Activated naive CD8-positive, alpha-beta T cell (primary cell): ENCODE measurements at regions not wholly inside any gene's neighbourhood (a gene's known extent, or its start where the extent isn't known, plus 50 kb on each side); places are given as distances from the start of the nearest gene placed in this dataset.
"Not testable (repeated sequence)": the region's sequence is repeated elsewhere in the genome, so short reads cannot be mapped to it uniquely, and the experiment has no call there.

Experiments
- H3K27ac Mint-ChIP-seq: one replicate; pipeline ENCODE4 v1.8.0; 2021; ENCODE audit warnings: mixed read lengths
- H3K27me3 Mint-ChIP-seq: one replicate; pipeline ENCODE4 v1.8.0; 2021; ENCODE audit warnings: mixed read lengths
- H3K36me3 Mint-ChIP-seq: one replicate; pipeline ENCODE4 v1.8.0; 2021; ENCODE audit warnings: mixed read lengths
- H3K4me1 Mint-ChIP-seq: one replicate; pipeline ENCODE4 v1.8.0; 2021; ENCODE audit warnings: low read depth, mixed read lengths
- H3K4me3 Mint-ChIP-seq: one replicate; pipeline ENCODE4 v1.8.0; 2021; ENCODE audit warnings: mild to moderate bottlenecking, mixed read lengths
- H3K9me3 Mint-ChIP-seq: one replicate; pipeline ENCODE4 v1.8.0; 2021; ENCODE audit warnings: low read depth, mixed read lengths

DNA sequence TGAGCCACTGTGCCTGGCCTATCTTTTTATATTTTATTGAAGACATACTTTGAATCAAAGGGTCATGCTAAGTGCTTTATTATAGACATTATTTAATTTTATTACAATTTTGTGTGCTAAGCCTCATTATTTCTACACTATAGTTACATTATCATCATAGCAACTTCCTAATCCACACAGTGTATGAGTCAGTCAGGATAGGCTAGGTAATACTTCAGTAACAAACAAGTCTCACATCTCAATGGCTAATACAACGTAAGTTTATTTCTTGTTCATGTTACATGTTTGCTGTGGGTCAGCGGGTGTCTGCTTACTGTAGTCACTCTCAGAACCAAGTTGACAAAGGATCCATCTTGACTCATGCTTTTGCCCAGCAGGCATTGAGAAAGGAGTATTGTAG lies 292.6 kb upstream of the TGFBR2 start:
- Mint-ChIP-seq H3K4me3 (no peak overlapping the region), H3K9me3 (no peaks in the 10 kb centered on the region), H3K4me1 (peaks cover 17% of the 10 kb centered on the region), H3K27me3 (no peaks in the 10 kb centered on the region), H3K36me3 (no peaks in the 10 kb centered on the region), H3K27ac (no peak overlapping the region)

DNA sequence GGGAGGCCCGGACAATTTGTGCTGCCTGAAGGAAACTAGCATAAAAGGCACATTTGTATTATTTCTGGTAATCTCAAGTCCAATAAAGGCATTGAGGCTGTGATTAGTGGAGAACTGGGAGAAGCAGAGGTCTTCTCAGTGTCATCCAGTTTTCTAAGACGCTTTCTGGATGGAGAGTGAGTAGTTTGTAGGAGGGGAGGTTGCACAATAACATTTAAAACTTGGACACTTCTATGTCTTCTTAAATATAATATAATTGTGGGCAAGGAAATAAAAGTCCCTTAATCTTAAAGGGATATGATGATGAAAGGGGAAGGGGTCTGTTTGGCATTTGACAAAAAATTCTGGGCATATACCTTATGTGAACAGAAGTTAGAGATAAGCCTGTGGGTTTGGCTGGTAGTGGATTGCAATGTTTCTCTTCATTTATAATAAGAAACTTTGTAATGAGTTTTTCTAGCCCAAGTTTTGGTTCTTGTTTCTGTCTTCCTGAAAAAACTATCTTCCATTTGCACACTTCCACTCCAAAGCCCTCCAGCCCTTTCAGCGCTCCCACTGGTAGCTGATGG lies 291.6 kb upstream of the TGFBR2 start:
- H3K9me3 Mint-ChIP-seq, result no peaks in the 10 kb centered on the region
- no peaks in the 10 kb centered on the region for H3K36me3 Mint-ChIP-seq
- H3K4me3 Mint-ChIP-seq, result no peak overlapping the region
- H3K4me1 Mint-ChIP-seq, result peaks cover 23% of the 10 kb centered on the region
- H3K27me3 Mint-ChIP-seq, result no peaks in the 10 kb centered on the region
- no peak overlapping the region for H3K27ac Mint-ChIP-seq

DNA sequence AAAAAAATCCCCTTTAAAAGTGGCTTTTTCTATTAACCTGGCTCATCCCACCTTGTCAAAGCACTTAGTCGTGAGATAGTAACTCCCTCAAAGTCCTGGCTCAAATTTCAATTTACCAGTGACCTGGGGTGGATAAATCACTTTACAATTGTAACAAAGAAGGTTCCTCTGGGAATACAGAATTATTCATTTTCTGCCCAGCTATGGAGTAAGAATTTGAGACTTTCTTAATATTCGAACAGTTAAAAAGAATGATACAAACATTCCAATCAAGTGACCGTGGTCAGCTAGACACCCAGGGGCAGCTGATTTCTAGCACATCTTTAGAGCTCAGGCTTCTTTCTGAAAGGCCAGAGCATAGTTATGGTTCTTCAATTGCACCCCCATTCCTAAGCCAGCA lies 291.0 kb upstream of the TGFBR2 start:
- Mint-ChIP-seq H3K36me3 (no peaks in the 10 kb centered on the region), H3K4me1 (peaks cover 26% of the 10 kb centered on the region), H3K27ac (no peak overlapping the region), H3K27me3 (no peaks in the 10 kb centered on the region), H3K9me3 (no peaks in the 10 kb centered on the region), H3K4me3 (no peak overlapping the region)

DNA sequence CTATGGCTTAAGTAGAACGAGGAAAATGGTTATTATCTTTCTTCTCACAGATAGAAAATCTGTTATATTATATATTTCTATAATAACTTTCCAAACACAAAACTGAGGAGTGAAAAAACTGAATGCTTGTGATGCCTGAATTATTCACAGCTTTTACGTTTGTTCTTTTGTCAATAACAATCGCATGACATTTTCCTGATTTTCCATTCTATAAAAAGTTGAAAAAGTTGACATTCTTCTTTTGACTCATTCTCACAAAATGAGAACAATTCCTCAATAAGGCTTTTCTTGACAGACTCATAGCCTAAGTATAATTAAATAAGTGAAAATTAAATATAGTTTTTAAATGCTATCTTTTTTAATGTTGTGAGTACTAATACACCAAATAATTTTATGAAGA lies 288.8 kb upstream of the TGFBR2 start:
- Mint-ChIP-seq H3K27ac (no peak overlapping the region), H3K4me3 (no peak overlapping the region), H3K27me3 (no peaks in the 10 kb centered on the region), H3K36me3 (peaks cover 3% of the 10 kb centered on the region), H3K9me3 (no peaks in the 10 kb centered on the region), H3K4me1 (peaks cover 32% of the 10 kb centered on the region)

GRCh38 chr3:30318110-30318509 lies 288.3 kb upstream of the TGFBR2 start:
- H3K4me1 Mint-ChIP-seq, result peaks cover 32% of the 10 kb centered on the region
- peaks cover 3% of the 10 kb centered on the region for H3K36me3 Mint-ChIP-seq
- H3K27me3 Mint-ChIP-seq, result no peaks in the 10 kb centered on the region
- no peak overlapping the region for H3K27ac Mint-ChIP-seq
- no peak overlapping the region for H3K4me3 Mint-ChIP-seq
- H3K9me3 Mint-ChIP-seq, result peaks cover 2% of the 10 kb centered on the region

GRCh38 chr3:30319713-30320112 lies 286.7 kb upstream of the TGFBR2 start:
- Mint-ChIP-seq H3K4me1 (peaks cover 32% of the 10 kb centered on the region), H3K36me3 (peaks cover 3% of the 10 kb centered on the region), H3K4me3 (no peak overlapping the region), H3K27ac (peak overlapping the region; percentile 23), H3K9me3 (peaks cover 4% of the 10 kb centered on the region), H3K27me3 (no peaks in the 10 kb centered on the region)

DNA sequence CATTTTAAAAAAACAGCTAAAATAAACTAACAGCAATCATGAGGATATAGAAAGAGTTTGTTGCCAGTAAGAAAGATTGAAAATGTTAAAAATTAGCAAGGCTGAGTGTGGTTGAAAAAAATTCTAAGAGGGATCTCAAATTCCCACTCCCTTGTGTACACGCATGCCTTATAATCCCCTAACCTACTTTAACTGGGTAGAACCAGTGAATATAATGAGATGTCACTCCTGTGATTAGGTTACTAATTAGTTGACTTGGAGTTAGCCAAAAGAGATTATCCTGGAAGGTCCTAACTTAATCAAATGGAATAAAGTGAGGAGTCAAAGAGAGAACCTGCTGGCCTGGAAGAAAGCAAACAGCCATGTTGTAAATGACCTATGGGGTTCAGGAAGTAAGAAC lies 286.0 kb upstream of the TGFBR2 start:
- Mint-ChIP-seq H3K27ac (peak overlapping the region; percentile 6), H3K36me3 (peaks cover 3% of the 10 kb centered on the region), H3K4me3 (no peak overlapping the region), H3K4me1 (peaks cover 29% of the 10 kb centered on the region), H3K27me3 (no peaks in the 10 kb centered on the region), H3K9me3 (peaks cover 4% of the 10 kb centered on the region)

- H3K27me3 Mint-ChIP-seq, result no peaks in the 10 kb centered on the region
- H3K27ac Mint-ChIP-seq, result no peak overlapping the region
- no peak overlapping the region for H3K4me3 Mint-ChIP-seq
- H3K4me1 Mint-ChIP-seq, result peaks cover 27% of the 10 kb centered on the region
- H3K36me3 Mint-ChIP-seq, result peaks cover 3% of the 10 kb centered on the region
- H3K9me3 Mint-ChIP-seq, result peaks cover 4% of the 10 kb centered on the region
These were observed 285.3 kb upstream of the TGFBR2 start for GRCh38 chr3:30321065-30321464.

GRCh38 chr3:30323649-30324048 lies 282.8 kb upstream of the TGFBR2 start:
- not testable (repeated sequence) for H3K27me3 Mint-ChIP-seq, H3K36me3 Mint-ChIP-seq, H3K27ac Mint-ChIP-seq, H3K9me3 Mint-ChIP-seq, H3K4me3 Mint-ChIP-seq
- peaks cover 25% of the 10 kb centered on the region for H3K4me1 Mint-ChIP-seq

DNA sequence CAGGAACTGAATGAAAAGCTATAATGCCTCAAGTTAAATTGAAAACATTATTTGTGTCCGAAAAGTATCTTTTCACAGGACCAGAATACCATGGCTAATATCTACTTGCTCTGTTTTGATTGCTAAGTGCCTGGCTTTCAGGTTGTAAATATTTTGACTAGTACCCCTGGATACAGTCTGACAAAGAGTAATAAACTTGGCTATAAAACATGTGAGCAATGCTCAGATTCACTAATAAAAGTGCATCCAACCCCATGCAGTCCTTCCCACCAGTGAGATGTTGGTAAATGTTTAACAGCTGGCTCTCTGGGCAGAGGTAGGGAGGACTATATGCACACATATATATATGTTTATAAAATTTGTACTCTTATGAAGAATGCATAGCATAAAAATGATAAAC lies 281.8 kb upstream of the TGFBR2 start:
- no peaks in the 10 kb centered on the region for H3K27me3 Mint-ChIP-seq
- no peak overlapping the region for H3K4me3 Mint-ChIP-seq
- H3K36me3 Mint-ChIP-seq, result peaks cover 3% of the 10 kb centered on the region
- H3K27ac Mint-ChIP-seq, result no peak overlapping the region
- H3K4me1 Mint-ChIP-seq, result peaks cover 20% of the 10 kb centered on the region
- H3K9me3 Mint-ChIP-seq, result peaks cover 4% of the 10 kb centered on the region

GRCh38 chr3:30327976-30328375 lies 278.4 kb upstream of the TGFBR2 start:
- not testable (repeated sequence) for H3K27ac Mint-ChIP-seq, H3K9me3 Mint-ChIP-seq, H3K4me3 Mint-ChIP-seq, H3K27me3 Mint-ChIP-seq, H3K36me3 Mint-ChIP-seq
- H3K4me1 Mint-ChIP-seq, result peaks cover 37% of the 10 kb centered on the region

- not testable (repeated sequence) for H3K9me3 Mint-ChIP-seq, H3K4me3 Mint-ChIP-seq, H3K27me3 Mint-ChIP-seq, H3K36me3 Mint-ChIP-seq, H3K27ac Mint-ChIP-seq
- H3K4me1 Mint-ChIP-seq, result peaks cover 43% of the 10 kb centered on the region
These were observed 277.5 kb upstream of the TGFBR2 start for GRCh38 chr3:30328935-30329334.

GRCh38 chr3:30331519-30331918 lies 274.9 kb upstream of the TGFBR2 start:
- peak overlapping the region; percentile 7 for H3K4me3 Mint-ChIP-seq
- no peaks in the 10 kb centered on the region for H3K27me3 Mint-ChIP-seq
- H3K36me3 Mint-ChIP-seq, result no peaks in the 10 kb centered on the region
- H3K4me1 Mint-ChIP-seq, result peaks cover 40% of the 10 kb centered on the region
- H3K9me3 Mint-ChIP-seq, result no peaks in the 10 kb centered on the region
- H3K27ac Mint-ChIP-seq, result peak overlapping the region; percentile 54

DNA sequence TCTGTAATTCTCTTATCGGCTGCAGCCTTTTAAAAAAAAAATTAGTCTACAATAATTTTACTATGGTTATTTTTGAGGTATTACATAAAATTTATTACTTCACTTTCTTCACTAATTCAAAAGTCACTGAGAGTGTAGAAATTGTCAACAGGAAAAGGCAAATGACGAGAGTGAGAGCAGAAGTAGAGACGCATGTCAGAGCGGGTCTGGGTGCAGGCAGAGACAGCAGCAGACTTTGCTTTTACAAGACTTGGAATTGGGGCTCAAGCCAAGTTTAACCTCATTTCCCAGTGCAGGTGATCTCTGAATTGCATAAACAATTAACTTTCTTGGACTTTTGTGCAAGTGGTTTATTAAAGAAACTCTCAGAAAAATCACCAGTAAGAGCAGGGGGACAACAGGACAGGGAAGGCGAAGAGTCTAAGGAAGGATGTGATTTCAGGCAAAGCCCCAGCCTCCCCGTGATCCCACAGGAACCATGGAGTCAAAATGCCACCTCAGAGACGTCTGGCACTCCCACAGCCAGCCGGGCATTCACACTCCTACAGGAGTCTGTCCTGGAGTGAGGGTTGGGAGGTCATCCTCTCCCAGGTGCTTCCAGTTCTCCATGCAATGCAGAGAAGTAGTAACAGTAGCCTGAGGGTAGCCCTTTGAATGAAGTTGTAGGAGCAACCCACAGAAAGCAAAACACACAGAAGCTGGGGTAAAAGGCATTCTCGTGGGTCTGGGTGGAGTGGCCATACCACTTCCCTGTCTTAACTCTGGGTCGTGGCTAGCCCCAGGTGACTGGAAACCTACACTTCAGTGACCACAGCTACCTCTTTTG lies 274.0 kb upstream of the TGFBR2 start:
- Mint-ChIP-seq H3K36me3 (no peaks in the 10 kb centered on the region), H3K27me3 (no peaks in the 10 kb centered on the region), H3K4me3 (peak overlapping the region; percentile 79), H3K9me3 (no peaks in the 10 kb centered on the region), H3K27ac (peak overlapping the region; percentile 87), H3K4me1 (peaks cover 40% of the 10 kb centered on the region)

DNA sequence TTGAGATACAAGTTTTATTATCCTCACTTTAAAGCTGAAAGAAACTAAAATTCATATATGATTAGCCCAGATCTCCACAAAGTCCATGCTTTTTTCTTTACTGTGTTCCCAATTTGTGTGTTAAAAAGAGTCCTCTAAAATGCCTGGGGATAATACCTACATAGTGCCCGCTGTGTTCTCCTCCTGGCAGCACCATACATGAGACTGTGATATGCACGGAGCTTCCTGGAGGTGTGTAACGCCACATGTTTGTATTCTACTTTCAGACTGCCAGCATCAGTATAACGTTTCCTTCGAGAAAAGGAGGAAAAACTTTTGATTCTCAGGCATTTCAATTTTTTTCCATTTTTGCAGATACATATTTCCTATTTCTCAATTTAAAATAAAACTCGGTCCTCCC lies 273.3 kb upstream of the TGFBR2 start:
- H3K27ac Mint-ChIP-seq, result peak overlapping the region; percentile 35
- H3K36me3 Mint-ChIP-seq, result peaks cover 3% of the 10 kb centered on the region
- no peaks in the 10 kb centered on the region for H3K27me3 Mint-ChIP-seq
- peaks cover 40% of the 10 kb centered on the region for H3K4me1 Mint-ChIP-seq
- H3K9me3 Mint-ChIP-seq, result no peaks in the 10 kb centered on the region
- H3K4me3 Mint-ChIP-seq, result peak overlapping the region; percentile 79

DNA sequence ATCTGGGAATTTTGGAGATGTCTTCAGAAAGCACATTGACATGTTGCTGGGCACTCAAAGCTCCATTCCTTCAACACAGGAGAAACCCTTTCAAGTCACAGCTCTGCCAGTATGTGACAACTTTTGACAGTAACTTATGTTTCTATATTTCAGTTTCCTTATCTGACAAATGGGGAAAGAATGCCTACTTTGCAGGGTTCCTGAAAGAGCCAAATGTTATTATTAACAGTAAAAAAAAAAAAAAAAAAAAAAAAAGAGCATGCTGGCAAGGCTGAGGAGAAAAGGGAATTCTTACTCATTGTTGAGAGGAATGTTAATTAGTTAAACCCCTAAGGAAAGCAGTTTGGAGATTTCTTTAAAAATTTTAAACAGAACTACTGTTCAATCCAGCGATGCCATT lies 272.5 kb upstream of the TGFBR2 start:
- Mint-ChIP-seq H3K9me3 (no peaks in the 10 kb centered on the region), H3K27ac (no peak overlapping the region), H3K4me1 (peaks cover 36% of the 10 kb centered on the region), H3K4me3 (no peak overlapping the region), H3K36me3 (peaks cover 3% of the 10 kb centered on the region), H3K27me3 (no peaks in the 10 kb centered on the region)
